ENCODE measurements at regions not wholly inside any gene's neighbourhood (a gene's known extent, or its start where the extent isn't known, plus 50 kb on each side); places are given as distances from the start of the nearest gene placed in this dataset.

DNA sequence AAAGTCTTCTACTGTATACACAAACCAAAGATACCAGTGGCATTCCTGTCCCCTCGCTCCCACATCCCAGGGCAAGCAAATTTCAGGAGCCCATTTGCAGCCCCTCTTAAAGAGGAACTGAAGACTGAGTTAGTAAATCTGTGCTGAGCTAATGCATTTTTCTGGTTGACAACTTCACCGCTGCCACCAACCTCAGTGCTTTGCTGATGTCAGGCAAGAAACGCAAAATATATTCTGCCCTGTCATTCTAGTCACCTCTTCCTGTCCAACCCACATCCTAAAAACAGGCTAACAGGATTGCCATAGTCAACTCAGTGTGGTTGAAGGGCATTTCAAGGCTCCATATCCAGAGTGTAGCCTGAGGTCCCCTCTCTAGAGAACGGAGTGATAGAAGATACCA, 59.4 kb upstream of the FICD start (continued):
- TF ChIP-seq CREB5 (CRISPR knock-in tag; IDR thresholded peaks at IDR 0.05; ENCODE audit: low read depth) (no peak), SNAI2 (CRISPR knock-in tag; IDR thresholded peaks at IDR 0.05) (no peak), GLIS3 (CRISPR knock-in tag; IDR thresholded peaks at IDR 0.05) (no peak)

DNA sequence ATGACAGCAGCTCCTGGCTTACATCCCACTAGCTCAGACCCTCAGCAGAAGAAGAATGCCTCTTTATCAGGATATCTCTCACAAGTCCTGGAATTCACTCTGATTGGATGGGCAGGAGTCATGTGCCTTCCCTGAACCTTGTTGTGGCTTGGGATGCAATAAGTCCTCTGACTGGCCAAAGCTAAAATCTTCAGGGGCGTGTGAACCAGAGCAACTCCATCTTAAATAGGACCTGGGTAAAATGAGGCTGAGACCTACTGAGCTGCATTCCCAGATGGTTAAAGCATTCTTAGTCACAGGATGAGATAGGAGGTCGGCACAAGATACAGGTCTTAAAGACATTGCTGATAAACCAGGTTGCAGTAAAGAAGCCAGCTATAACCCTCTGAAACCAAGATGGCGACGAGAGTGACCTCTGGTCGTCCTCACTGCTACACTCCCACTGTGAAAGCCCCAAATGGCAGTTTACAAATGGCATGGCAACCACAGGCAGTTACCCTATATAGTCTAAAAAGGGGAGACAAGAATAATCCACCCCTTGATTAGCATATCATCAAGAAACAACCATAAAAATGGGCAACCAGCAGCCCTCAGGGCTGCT, 60.4 kb upstream of the FICD start:
- TF ChIP-seq ZFP3 (CRISPR knock-in tag; IDR thresholded peaks at IDR 0.05) (no peak), BACH2 (CRISPR knock-in tag; IDR thresholded peaks at IDR 0.05; ENCODE audit: borderline replicate concordance) (no peak), PATZ1 (CRISPR knock-in tag; IDR thresholded peaks at IDR 0.05; ENCODE audit: borderline replicate concordance) (no peak), TCF4 (CRISPR knock-in tag; IDR thresholded peaks at IDR 0.05; ENCODE audit: borderline replicate concordance) (no peak), ARNTL (CRISPR knock-in tag; IDR thresholded peaks at IDR 0.05; ENCODE audit: borderline replicate concordance, low read depth) (no peak), ZFP30 (CRISPR knock-in tag; IDR thresholded peaks at IDR 0.05) (no peak), RARB (CRISPR knock-in tag; IDR thresholded peaks at IDR 0.05) (no peak), CSDC2 (CRISPR knock-in tag; IDR thresholded peaks at IDR 0.05) (no peak), TOX (CRISPR knock-in tag; IDR thresholded peaks at IDR 0.05; ENCODE audit: borderline replicate concordance) (no peak), CREB5 (CRISPR knock-in tag; IDR thresholded peaks at IDR 0.05; ENCODE audit: low read depth) (no peak)
- no peak for ATAC-seq

GRCh38 chr12:108449478-108449877, 65.6 kb upstream of the FICD start:
- no peak for ATAC-seq

DNA sequence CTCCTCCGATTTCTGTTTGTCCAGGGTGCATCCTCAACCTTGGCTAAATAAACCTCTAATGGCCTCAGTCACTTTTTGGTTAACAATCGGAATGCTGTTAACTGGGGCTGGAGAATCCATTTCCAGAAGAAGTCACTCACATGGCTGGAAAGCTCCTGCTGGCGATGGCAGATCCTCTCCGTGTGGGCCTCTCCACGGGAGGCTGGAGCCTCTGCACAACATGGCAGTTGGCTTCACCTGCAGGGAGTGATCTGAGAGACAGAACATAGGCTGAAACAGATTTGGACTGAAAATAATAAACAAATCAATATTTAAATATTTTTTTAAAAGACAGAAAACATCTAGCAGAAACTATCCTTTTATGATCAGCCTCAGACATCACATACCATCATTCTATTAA, 66.8 kb upstream of the FICD start:
- TF ChIP-seq SNAI2 (CRISPR knock-in tag; IDR thresholded peaks at IDR 0.05) (no peak), TOX (CRISPR knock-in tag; IDR thresholded peaks at IDR 0.05; ENCODE audit: borderline replicate concordance) (no peak), TCF4 (CRISPR knock-in tag; IDR thresholded peaks at IDR 0.05; ENCODE audit: borderline replicate concordance) (no peak), ISL1 (CRISPR knock-in tag; IDR thresholded peaks at IDR 0.05) (no peak)
- ATAC-seq, result no peak

More at GRCh38 chr12:108449478-108449877, 65.6 kb upstream of the FICD start:
- TF ChIP-seq TCF4 (CRISPR knock-in tag; IDR thresholded peaks at IDR 0.05; ENCODE audit: borderline replicate concordance), result peak; percentile 76; the same call in 1 of the 2 replicates
- TF ChIP-seq ZNF565 (CRISPR knock-in tag; conservative IDR thresholded peaks at IDR 0.05; ENCODE audit: low read depth), result no peak
- TF ChIP-seq, protein P1, sequence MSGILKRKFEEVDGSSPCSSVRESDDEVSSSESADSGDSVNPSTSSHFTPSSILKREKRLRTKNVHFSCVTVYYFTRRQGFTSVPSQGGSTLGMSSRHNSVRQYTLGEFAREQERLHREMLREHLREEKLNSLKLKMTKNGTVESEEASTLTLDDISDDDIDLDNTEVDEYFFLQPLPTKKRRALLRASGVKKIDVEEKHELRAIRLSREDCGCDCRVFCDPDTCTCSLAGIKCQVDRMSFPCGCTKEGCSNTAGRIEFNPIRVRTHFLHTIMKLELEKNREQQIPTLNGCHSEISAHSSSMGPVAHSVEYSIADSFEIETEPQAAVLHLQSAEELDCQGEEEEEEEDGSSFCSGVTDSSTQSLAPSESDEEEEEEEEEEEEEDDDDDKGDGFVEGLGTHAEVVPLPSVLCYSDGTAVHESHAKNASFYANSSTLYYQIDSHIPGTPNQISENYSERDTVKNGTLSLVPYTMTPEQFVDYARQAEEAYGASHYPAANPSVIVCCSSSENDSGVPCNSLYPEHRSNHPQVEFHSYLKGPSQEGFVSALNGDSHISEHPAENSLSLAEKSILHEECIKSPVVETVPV (CRISPR knock-in tag; IDR thresholded peaks at IDR 0.05), result no peak
- TF ChIP-seq ZNF70 (CRISPR knock-in tag; IDR thresholded peaks at IDR 0.05), result no peak
- TF ChIP-seq CSDC2 (CRISPR knock-in tag; IDR thresholded peaks at IDR 0.05), result no peak

DNA sequence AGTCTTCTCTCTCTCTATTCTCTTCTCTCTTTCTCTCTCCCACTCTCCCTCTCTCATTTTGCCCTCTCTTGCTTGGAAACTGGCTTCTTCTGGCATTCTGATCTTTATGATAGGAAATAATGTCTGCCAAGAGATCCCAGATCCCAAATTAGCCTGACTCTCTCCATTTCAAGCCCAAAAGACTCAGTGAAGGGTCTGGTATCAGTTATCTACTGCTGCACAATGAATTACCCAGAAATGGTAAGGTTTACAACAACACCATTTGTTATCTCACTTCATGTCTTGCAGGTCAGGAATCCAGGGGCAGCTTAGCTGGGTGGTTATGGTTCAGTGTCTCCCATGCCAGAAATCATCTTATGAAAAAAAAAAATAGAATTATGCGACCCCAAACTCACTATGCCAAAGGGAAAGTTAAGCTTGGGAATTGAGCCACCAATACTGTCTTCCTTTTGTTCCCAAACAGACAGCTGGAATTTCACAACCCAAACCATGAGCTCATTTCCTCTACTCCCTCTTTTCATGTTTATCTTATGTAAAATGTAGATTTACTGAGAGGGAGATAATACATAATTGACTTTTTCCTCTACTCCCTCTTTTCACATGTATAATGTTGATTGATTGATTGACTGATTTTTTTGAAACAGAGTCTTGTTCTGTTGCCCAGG, 67.8 kb upstream of the FICD start:
- TF ChIP-seq ISL1 (CRISPR knock-in tag; IDR thresholded peaks at IDR 0.05) (no peak), TCF4 (CRISPR knock-in tag; IDR thresholded peaks at IDR 0.05; ENCODE audit: borderline replicate concordance) (peak; percentile 42; the same call in 1 of the 2 replicates), SNAI2 (CRISPR knock-in tag; IDR thresholded peaks at IDR 0.05) (no peak), ZFP30 (CRISPR knock-in tag; IDR thresholded peaks at IDR 0.05) (no peak), ZNF8 (CRISPR knock-in tag; IDR thresholded peaks at IDR 0.05) (no peak)
- TF ChIP-seq, protein P1 (CRISPR knock-in tag; IDR thresholded peaks at IDR 0.05), result 0 out of 2 replicates have a peak, but pooled peaks have one; percentile 20
- no peak for ATAC-seq

Data from SK-N-SH treated with all-trans-retinoic acid at 6 μM for 48 hours (cell line).